ENCODE measurements at regions not wholly inside any gene's neighbourhood (a gene's known extent, or its start where the extent isn't known, plus 50 kb on each side); places are given as distances from the start of the nearest gene placed in this dataset.
A peak's percentile ranks its signal among the peaks of the same experiment; 100 is the strongest.

- H3K27ac Mint-ChIP-seq: no peak overlapping the region
- H4K20me1 ChIP-seq (replicated peaks; ENCODE audit: insufficient read depth): no peaks in the 10 kb centered on the region
- TF ChIP-seq JUNB (IDR thresholded peaks at IDR 0.05; ENCODE audit: unreplicated experiment) (no peak), STAT1 (IDR thresholded peaks at IDR 0.05; ENCODE audit: unreplicated experiment) (no peak), ZNF114 (CRISPR knock-in tag; IDR thresholded peaks at IDR 0.05) (no peak), ETS1 (IDR thresholded peaks at IDR 0.05) (no peak), EZH2phosphoT487 (IDR thresholded peaks at IDR 0.05; ENCODE audit: unreplicated experiment) (no peak), CTCF (conservative IDR thresholded peaks at IDR 0.05; ENCODE audit: low read depth in 2 of 2) (no peak), ZNF462 (CRISPR knock-in tag; IDR thresholded peaks at IDR 0.05) (no peak), EZH2 (IDR thresholded peaks at IDR 0.05; ENCODE audit: low read depth, unreplicated experiment) (no peak), NANOG (IDR thresholded peaks at IDR 0.05; ENCODE audit: borderline replicate concordance) (no peak), POLR2AphosphoS5 (IDR thresholded peaks at IDR 0.05; ENCODE audit: low read depth) (no peak)
- peaks cover 5% of the 10 kb centered on the region; the same call in 1 of the 2 replicates for H3K27me3 ChIP-seq (ENCODE audit: insufficient read depth)
- H3K36me3 ChIP-seq (ENCODE audit: insufficient read depth): 0 out of 2 replicates have a peak, but pooled peaks cover 4% of the 10 kb centered on the region
- peaks cover 2% of the 10 kb centered on the region for H3K9me3 Mint-ChIP-seq
- H3K79me2 ChIP-seq (replicated peaks; ENCODE audit: insufficient read depth): no peaks in the 10 kb centered on the region
- H3K4me3 Mint-ChIP-seq: no peak overlapping the region
- H3K4me3 ChIP-seq: no peak overlapping the region
- no peaks in the 10 kb centered on the region for H3K4me1 ChIP-seq (ENCODE audit: insufficient read depth)
- ATAC-seq (peak; percentile 89), DNase-seq (ENCODE audit: low spot score) (peak; percentile 66)
- H2AFZ ChIP-seq: peak overlapping the region; percentile 79
- H3K27ac ChIP-seq (ENCODE audit: low read depth): no peak overlapping the region
- H3F3A ChIP-seq (replicated peaks; ENCODE audit: low read depth): no peaks in the 10 kb centered on the region
- H3K4me2 ChIP-seq: peak overlapping the region; percentile 52; the same call in 1 of the 2 replicates
- H3K27me3 Mint-ChIP-seq (ENCODE audit: insufficient read depth, low read depth, poor library complexity): peaks cover 1% of the 10 kb centered on the region
- peaks cover 17% of the 10 kb centered on the region for H3K9me2 ChIP-seq (ENCODE audit: insufficient read depth)
- H3K36me3 Mint-ChIP-seq (ENCODE audit: low read depth): no peaks in the 10 kb centered on the region
- no peaks in the 10 kb centered on the region for H3K4me1 Mint-ChIP-seq
These were observed 61.7 kb upstream of the VGLL3 start for GRCh38 chr3:87052499-87053260.
